Activated CD8-positive, alpha-beta memory T cell treated with anti-CD3 and anti-CD28 coated beads, Interleukin-2, amount 50 U/mL, for 1 hour (primary cell): ENCODE measurements at regions not wholly inside any gene's neighbourhood (a gene's known extent, or its start where the extent isn't known, plus 50 kb on each side); places are given as distances from the start of the nearest gene placed in this dataset.

Experiments used
- DNase-seq: peaks from one replicate; pipeline ENCODE4 v3.0.0-alpha.2; 2020; ENCODE audit errors: extremely low read depth

DNA sequence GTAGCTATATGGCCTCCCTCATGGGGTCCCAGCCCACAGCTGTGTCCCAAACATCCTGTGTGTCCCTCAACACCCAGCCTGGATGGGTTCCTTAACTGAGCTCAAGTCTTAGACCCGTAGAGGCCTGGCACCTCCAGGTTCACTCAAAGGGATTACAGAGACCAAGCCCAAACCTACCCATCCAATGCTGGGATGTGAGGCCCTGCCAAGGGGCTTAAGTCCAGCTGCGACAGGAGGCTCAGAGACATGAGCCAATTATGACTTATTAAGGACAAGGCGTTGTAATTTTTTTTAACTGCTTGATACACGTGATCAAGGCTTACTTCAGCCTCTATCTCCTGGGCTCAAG is 105.6 kb upstream of the RET start:
- no peak for DNase-seq

- no peak for DNase-seq
Observed at GRCh38 chr10:42972946-42973345, 103.9 kb upstream of the RET start.

- DNase-seq, result no peak
Observed at GRCh38 chr10:42973411-42973810, 103.5 kb upstream of the RET start.

GRCh38 chr10:42973870-42974692 is 102.8 kb upstream of the RET start:
- no peak for DNase-seq

- no peak for DNase-seq
Observed at GRCh38 chr10:42974693-42975002, 102.2 kb upstream of the RET start.

DNA sequence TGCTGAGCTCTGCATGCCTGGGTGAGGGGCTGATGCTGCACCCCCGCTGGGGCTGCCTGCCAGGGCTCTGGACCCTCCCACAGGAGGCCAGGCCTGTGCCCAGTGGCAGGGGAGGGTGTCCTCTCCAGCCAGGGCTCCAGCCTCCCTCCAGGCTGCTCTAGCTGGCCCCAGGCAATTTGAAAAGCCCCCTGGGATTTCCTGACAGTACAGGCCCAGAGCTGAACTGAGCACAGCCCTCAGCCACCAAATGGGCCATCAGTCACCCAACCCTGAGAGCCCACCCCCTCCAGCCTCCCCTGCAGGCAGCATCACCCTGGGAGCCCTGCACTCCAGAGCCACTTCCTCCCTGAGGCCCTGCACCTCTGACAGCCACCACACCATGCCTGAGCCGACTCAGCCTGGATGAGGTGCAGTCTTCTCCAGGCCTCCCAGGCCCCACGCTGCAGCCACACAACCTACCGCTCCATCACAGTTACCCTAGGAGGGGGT is 101.8 kb upstream of the RET start:
- no peak for DNase-seq

GRCh38 chr10:42975558-42976340 is 101.1 kb upstream of the RET start:
- no peak for DNase-seq

DNA sequence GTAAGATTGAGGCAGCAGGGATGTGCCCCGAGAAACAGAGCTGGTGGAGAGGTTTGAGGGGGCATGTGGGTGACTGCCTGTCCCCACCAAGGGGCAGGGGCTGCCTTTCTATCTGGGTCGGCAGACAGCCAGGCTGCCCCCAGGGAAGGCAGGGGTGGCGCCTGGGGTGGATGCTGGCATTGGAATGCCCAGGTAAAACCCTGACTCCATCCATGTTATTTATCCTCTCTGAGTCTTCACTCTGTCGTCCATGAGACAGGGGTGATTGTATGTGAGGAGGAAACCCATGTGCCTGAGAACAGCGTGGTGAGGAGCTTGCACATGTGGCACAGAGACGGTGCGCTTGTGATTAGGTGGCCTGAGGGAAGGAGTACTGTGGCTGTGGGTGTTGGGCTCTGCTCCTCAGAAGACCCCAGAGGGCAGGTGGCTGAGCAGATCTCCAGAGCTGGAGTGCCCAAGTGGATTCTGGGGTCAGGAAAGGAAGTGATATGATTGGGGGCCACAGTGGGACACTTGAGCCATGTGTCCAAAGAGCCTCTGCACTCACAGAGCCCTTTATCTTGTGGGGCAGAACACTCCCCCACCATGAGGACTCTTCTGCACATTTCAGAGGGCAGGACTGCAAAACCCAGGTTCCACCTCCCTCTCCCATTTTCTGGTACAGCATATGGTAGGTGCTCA is 100.4 kb upstream of the RET start:
- no peak for DNase-seq

DNA sequence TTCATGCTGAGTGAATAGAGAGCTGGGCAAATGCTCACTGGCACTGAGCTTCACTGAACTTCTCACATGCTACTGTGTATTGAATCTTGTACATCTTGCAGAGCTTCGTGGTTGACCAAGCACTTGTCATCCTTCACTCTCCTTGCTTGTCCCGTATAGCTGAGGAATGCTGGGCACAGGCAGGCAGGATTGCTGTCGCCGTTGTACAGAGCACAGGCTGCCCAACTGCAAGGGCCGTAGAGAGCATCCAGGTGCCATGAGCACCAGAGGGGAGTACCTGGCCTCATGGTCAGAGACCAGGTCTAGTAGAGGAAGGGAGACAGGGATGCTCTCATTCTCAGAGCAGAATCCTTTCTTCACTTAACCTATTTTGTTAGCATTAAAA is 99.8 kb upstream of the RET start:
- no peak for DNase-seq

DNA sequence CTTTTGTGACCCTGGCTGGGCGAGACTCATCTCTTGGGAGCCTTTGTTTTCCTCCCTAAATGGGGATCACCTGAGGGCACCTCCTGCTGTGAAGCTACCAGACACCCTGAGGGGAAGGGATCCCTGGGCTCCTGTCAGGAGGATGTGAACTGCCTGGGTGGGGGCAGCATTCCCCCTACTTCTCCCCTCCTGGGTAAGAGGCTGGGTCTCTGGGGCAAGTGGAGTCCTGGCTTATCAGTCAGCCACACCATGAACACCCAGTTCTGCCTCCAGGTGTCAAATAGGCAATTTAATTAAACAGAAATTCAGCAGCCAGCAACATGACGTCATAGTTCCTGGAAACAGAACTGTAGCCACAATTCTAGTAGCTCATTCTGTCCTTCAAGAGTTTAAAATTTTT is 97.7 kb upstream of the RET start:
- DNase-seq, result no peak

GRCh38 chr10:42979721-42980467 is 97.0 kb upstream of the RET start:
- no peak for DNase-seq

DNA sequence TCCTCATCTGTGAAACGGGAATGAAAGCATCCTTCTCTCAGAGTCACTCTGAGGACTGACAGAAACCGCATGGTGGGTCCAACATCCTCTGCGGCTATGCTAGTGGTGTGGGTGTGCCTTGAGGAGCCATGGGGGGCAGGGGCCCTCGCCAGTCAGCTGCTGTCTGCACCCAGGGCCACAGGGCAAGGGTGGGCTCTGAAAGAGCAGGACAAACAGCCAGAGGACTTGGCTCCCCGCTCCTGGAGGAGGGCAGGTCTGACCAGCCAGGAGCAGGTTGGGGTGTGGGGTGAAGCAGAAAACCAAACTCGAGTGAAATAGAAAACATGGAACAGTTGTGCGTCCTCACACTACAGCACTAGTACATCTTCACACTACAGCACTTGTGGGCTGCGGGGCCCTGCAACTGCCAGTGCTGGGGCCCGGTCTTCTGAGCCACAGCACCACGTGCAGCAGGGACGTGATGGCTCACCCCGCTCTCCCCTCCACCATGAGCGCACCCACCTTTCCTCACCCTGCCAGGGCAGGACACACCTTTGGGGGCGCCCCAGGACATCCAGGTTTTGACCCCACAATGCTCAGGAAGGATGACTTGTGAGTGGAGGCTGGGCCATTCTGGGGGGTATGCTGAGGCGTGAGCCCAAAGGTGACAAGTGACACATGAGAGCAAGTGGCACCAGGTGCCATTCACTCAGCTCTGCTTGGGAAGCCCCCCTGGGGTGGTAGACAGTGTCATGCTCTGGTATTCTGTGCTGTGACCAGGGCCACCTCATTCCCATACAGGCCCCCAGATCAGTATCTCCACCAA is 96.1 kb upstream of the RET start:
- DNase-seq, result no peak

- DNase-seq, result no peak
Observed at GRCh38 chr10:42981358-42982236, 95.3 kb upstream of the RET start.

DNA sequence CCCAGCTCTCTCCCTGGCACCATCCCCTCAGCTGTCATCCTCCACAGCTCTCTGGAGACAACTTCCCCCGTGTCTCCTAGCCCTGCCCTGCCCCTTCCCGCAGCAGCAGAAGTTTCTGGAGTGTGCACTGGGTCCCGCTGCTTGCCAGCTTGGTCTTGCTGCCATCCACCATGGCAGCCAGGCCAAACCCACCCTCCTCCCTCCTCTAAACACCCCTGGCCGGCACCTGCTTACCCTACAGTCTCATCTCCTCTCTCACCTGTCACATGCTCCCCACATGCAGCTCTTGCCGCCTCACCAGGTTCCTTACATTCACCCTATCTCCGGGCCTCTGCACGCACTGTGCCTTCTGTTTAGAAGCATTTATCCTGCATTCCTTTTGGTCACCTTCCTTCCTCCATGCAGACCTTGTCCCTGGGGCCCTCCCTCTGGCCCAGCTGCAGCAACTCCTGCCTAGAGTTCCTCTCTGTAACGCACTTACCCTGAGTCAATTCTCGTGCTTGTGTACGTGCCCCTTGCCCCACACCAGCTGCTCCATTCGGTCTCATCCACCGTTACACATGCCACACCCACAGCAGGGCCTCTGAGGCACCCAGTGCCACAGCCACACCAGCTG is 93.9 kb upstream of the RET start:
- DNase-seq, result no peak

DNA sequence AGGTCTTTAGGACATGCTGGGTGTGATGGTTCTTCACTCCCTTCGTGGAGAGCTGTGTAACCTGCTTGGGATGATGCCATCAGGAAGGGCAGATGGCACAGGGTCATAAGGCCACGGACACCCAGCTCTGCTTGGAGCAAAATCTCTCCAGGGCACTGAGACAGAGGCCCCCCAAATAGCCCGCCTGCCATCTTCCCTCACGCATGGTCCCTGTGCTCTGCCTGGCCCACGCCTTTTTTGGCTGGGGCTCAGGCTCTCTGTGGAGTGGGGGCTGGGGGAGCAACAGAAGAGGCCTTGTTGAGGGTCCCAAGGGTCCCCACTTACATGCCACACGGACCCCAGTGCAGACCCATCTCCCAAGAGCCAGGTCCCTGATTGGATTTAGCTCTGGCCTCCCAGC is 93.3 kb upstream of the RET start:
- DNase-seq, result no peak

- no peak for DNase-seq
Observed at GRCh38 chr10:42984035-42984610, 92.7 kb upstream of the RET start.

- DNase-seq, result no peak
Observed at GRCh38 chr10:42984761-42985325, 92.0 kb upstream of the RET start.

DNA sequence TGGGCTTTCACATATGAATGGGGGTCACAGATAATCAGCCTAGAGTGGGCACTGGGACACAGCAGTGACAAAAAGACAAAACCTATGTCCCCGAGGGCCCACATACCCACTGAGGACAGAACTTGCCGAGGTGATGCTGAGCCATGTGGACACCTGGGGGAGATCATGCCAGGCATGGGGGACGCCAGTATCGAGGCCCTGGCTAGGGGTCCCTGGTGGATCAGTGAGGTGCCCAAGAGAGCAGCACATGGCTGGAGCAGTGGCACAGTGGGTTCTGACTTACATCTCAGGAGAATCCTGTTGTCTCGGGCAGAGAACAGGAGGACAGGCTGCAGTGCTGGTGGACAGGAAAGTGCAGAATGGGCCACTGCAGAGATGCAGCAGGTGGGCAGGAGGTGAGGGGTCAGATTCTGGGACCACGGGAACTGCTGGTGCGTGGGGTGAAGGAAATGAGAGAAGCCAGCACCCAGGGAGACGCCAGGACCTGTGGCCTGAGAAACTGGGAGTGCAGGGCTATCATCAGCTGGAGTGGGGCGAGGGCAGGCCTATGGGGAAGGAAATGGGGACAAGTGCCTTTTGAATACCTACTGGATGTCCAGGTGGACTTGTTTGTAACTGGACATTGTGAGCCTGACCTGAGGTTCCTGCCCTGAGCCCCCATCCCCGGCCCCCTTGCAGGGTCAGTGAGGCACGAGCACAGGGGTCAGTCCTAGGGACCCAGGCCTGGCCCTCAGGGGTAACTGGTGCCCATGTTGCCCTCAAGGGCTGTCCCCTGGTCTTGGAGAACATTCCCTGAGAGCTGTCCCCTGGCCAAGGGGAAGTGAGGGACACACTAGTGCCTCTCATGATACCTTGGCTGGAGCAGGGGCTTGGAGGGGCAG is 91.2 kb upstream of the RET start:
- no peak for DNase-seq
